Hepatocyte (in vitro differentiated cells): ENCODE measurements at regions not wholly inside any gene's neighbourhood (a gene's known extent, or its start where the extent isn't known, plus 50 kb on each side); places are given as distances from the start of the nearest gene placed in this dataset.

Source experiments
- DNase-seq: peaks from one replicate; pipeline ENCODE4 v3.0.0-alpha.2; 2016; ENCODE audit warnings: low spot score
- H2AFZ ChIP-seq: fragments of 200-600 bp; sonication (generic); 2 replicates; pipeline ENCODE4 v1.6.0; 2016; ENCODE audit warnings: antibody characterized with exemption, mild to moderate bottlenecking
- H3K27ac ChIP-seq: fragments of 200-600 bp; sonication (generic); 2 replicates; pipeline ENCODE4 v1.5.1; 2016; ENCODE audit warnings: mild to moderate bottlenecking
- H3K27me3 ChIP-seq: fragments of 200-600 bp; sonication (generic); 2 replicates; pipeline ENCODE4 v1.6.1; 2016
- H3K36me3 ChIP-seq: fragments of 200-600 bp; sonication (generic); replicated peaks from 2 replicates; pipeline ENCODE4 v1.5.1; 2016; ENCODE audit warnings: low read depth; ENCODE audit not compliant: insufficient read depth
- H3K4me1 ChIP-seq: fragments of 200-600 bp; sonication (generic); 2 replicates; pipeline ENCODE4 v1.5.1; 2016; ENCODE audit warnings: mild to moderate bottlenecking, moderate library complexity; ENCODE audit not compliant: insufficient read depth
- H3K4me2 ChIP-seq: fragments of 200-600 bp; sonication (generic); 2 replicates; pipeline ENCODE4 v1.6.0; 2016
- H3K4me3 ChIP-seq: fragments of 200-600 bp; sonication (generic); 2 replicates; pipeline ENCODE4 v1.5.1; 2016; ENCODE audit warnings: mild to moderate bottlenecking
- H3K79me2 ChIP-seq: fragments of 200-600 bp; sonication (generic); 2 replicates; pipeline ENCODE4 v1.6.0; 2017; ENCODE audit warnings: mild to moderate bottlenecking
- H3K9me2 ChIP-seq: fragments of 200-600 bp; sonication (generic); replicated peaks from 2 replicates; pipeline ENCODE4 v1.6.0; 2017; ENCODE audit warnings: mild to moderate bottlenecking; ENCODE audit not compliant: insufficient read depth
- H3K9me3 ChIP-seq: fragments of 200-600 bp; sonication (generic); 2 replicates; pipeline ENCODE4 v1.5.1; 2016; ENCODE audit warnings: low read depth, mild to moderate bottlenecking
- H4K20me1 ChIP-seq: fragments of 200-600 bp; sonication (generic); 2 replicates; pipeline ENCODE4 v1.6.0; 2016; ENCODE audit warnings: mild to moderate bottlenecking; ENCODE audit not compliant: insufficient read depth, poor library complexity, severe bottlenecking
- EZH2 ChIP-seq: fragments of 200-600 bp; sonication (generic); IDR thresholded peaks from 2 replicates; pipeline ENCODE4 v1.6.1; 2016; ENCODE audit warnings: antibody characterized with exemption, mild to moderate bottlenecking, borderline replicate concordance
- EZH2phosphoT487 ChIP-seq: fragments of 200-600 bp; sonication (generic); IDR thresholded peaks from one replicate; pipeline ENCODE4 v1.6.1; 2018; ENCODE audit warnings: antibody characterized with exemption, mild to moderate bottlenecking, low read depth, moderate library complexity; ENCODE audit not compliant: unreplicated experiment, severe bottlenecking
- WGBS: methylation state at CpG from one replicate; pipeline ENCODE4 v1.1.6; 2016; ENCODE audit warnings: low lambda C conversion rate; ENCODE audit errors: missing lambda C conversion rate; 5-methylcytosine and 5-hydroxymethylcytosine counted together
- TF ChIP-seq, protein P1 (sequence below): fragments of 200-600 bp; sonication (generic); IDR thresholded peaks from 2 replicates; pipeline ENCODE4 v1.5.1; 2016; ENCODE audit warnings: antibody characterized with exemption, mild to moderate bottlenecking; ENCODE audit not compliant: poor library complexity

- no peaks in the 10 kb centered on the region for H3K79me2 ChIP-seq
- H3K9me2 ChIP-seq = no peaks in the 10 kb centered on the region
- 67% methylated on average over 3 of the region's 3 CpGs for WGBS
- H3K9me3 ChIP-seq = no peaks in the 10 kb centered on the region
- H3K27me3 ChIP-seq = no peaks in the 10 kb centered on the region
- H3K4me2 ChIP-seq = no peak overlapping the region
- TF ChIP-seq, protein P1, sequence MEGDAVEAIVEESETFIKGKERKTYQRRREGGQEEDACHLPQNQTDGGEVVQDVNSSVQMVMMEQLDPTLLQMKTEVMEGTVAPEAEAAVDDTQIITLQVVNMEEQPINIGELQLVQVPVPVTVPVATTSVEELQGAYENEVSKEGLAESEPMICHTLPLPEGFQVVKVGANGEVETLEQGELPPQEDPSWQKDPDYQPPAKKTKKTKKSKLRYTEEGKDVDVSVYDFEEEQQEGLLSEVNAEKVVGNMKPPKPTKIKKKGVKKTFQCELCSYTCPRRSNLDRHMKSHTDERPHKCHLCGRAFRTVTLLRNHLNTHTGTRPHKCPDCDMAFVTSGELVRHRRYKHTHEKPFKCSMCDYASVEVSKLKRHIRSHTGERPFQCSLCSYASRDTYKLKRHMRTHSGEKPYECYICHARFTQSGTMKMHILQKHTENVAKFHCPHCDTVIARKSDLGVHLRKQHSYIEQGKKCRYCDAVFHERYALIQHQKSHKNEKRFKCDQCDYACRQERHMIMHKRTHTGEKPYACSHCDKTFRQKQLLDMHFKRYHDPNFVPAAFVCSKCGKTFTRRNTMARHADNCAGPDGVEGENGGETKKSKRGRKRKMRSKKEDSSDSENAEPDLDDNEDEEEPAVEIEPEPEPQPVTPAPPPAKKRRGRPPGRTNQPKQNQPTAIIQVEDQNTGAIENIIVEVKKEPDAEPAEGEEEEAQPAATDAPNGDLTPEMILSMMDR = no peak
- TF ChIP-seq EZH2phosphoT487 (no peak), EZH2 (no peak)
- no peak overlapping the region for H3K27ac ChIP-seq
- DNase-seq = no peak
- no peak overlapping the region for H2AFZ ChIP-seq
- no peaks in the 10 kb centered on the region for H3K36me3 ChIP-seq
- H3K4me1 ChIP-seq = no peaks in the 10 kb centered on the region
- no peaks in the 10 kb centered on the region for H4K20me1 ChIP-seq
- H3K4me3 ChIP-seq = no peak overlapping the region
Observed at GRCh38 chr19:28929006-28929405, 283.9 kb downstream of the UQCRFS1 start.

DNA sequence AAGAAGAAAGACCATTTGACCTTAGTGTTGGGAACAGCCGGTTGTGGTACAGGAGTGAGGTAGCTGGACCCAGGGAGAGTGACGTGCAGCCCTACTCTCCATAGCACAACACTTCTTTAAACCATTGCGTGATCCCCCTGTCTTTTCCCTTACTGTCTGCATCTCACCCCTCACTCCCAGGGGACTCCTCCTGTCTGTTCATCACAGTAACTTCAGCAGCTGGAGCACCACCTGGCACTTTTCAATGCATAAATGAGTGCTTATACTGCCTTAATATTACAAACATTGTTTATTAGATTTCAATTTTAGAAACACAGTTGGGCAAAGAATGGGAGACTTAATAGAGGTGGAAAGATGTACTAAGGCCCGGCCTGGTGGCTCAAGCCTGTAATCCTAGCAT lies 285.5 kb downstream of the UQCRFS1 start:
- Histone ChIP-seq H4K20me1 (no peaks in the 10 kb centered on the region), H3K4me2 (no peak overlapping the region), H3K4me1 (no peaks in the 10 kb centered on the region), H3K4me3 (no peak overlapping the region), H2AFZ (no peak overlapping the region), H3K79me2 (no peaks in the 10 kb centered on the region), H3K27me3 (no peaks in the 10 kb centered on the region), H3K27ac (no peak overlapping the region), H3K36me3 (no peaks in the 10 kb centered on the region), H3K9me2 (no peaks in the 10 kb centered on the region), H3K9me3 (no peaks in the 10 kb centered on the region)
- TF ChIP-seq EZH2phosphoT487 = no peak
- TF ChIP-seq EZH2 = no peak
- TF ChIP-seq, protein P1 = no peak
- no peak for DNase-seq
- 88% methylated on average over 4 of the region's 4 CpGs for WGBS

DNA sequence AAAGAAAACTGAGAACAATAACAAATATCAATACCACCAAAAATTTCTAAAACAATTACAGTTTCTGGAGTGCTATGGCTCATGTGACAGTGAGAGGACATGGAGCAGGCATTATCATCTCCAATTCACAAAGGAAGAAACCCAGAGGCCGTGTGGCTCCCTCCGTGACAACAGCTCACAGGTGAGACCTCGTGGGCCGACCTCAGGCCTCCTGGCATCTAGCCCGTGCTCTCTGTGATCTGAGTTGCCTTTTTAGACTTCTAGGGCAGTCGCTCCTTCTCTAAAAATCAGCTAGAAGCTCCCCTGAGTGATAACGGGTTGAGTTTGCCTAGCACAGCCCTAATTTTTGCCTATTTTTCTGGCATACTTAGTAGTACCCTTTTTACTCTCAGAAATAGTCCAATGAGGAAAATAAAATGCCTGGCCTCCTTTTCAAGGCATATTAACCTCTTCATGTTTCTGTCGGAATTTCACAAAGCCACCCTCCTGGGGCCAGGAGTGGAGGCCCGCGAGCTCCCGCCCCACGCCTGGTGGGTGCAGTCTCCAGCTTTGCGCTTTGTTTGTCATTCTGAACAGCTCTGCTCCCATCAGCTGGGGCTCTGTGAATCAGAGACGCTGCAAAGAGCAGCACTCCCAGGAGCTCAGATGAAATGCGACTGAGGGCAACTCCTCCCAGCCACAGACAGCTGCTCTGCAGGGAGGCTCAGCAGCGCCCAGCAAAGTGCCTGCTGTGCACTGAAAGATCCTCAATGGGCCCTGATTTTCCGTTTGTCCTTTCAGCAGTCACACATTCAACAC lies 292.5 kb downstream of the UQCRFS1 start:
- no peaks in the 10 kb centered on the region for H3K79me2 ChIP-seq
- H3K9me3 ChIP-seq = no peaks in the 10 kb centered on the region
- no peak overlapping the region for H3K4me3 ChIP-seq
- no peaks in the 10 kb centered on the region for H3K9me2 ChIP-seq
- no peaks in the 10 kb centered on the region for H3K27me3 ChIP-seq
- TF ChIP-seq, protein P1 = no peak
- TF ChIP-seq EZH2phosphoT487 = no peak
- H3K36me3 ChIP-seq = no peaks in the 10 kb centered on the region
- H3K4me2 ChIP-seq = no peak overlapping the region
- WGBS = 55% methylated on average over 17 of the region's 17 CpGs
- no peak overlapping the region for H3K27ac ChIP-seq
- no peaks in the 10 kb centered on the region for H4K20me1 ChIP-seq
- H2AFZ ChIP-seq = no peak overlapping the region
- DNase-seq = no peak
- H3K4me1 ChIP-seq = no peaks in the 10 kb centered on the region
